ENCODE measurements at regions not wholly inside any gene's neighbourhood (a gene's known extent, or its start where the extent isn't known, plus 50 kb on each side); places are given as distances from the start of the nearest gene placed in this dataset.
"Not testable (repeated sequence)": the region's sequence is repeated elsewhere in the genome, so short reads cannot be mapped to it uniquely, and the experiment has no call there.

DNA sequence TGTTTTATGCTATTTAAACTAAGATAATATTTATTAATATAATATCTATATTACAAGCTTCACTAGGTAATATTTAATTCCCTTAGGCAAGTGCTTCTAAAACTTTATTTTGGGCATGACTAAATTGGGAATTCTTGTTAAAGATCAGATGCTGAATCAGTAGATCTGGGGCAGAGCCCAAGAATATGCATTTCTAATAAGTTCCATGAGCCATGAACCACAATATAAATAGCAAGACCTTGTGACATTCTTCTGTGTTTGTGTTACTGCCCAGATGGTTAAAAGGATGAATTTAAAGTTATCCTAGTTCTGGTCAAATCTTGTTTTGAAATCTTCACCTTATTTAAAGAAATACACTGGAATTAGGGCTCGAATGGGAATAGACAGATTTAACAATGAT is 258.4 kb upstream of the CACNA2D1 start:
- no peak for DNase-seq (ENCODE audit: low read depth)

DNA sequence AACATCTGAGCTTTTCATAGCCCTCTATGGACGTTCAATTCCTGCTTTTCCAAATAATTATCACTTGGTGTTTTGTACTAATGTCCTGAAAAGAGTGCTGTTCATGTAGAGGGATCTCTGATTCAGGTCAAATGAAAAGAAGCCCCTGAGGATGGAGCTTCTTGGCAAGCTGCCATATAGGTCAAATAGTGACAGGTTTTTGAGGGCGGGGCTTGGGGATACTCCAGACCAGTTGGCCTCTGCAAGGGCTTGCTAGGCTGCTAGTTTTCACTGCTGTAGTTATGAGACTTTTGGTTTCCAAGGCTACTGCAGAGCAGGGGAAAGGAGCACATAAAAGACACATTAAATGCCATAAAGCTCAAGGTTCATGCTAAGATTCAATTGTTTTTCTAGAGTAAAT is 257.2 kb upstream of the CACNA2D1 start:
- no peak for DNase-seq (ENCODE audit: low read depth)

DNA sequence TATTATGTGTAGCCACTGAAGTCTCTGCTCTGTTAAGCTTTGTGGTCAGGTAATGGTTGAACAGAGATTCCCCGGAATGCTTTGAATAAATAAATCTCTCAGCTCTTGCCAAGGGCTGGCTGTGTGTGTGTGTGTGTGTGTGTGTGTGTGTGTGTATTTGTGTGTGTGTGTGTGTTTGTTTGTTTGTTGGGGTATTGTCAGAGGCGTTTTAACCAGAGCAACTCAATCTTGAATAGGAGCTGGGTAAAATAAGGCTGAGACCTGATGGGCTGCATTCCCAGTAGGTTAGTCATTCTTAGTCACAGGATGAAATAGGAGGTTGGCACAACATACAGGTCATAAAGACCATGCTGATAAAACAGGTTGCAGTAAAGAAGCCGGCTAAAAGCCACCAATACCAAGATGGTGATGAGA is 256.2 kb upstream of the CACNA2D1 start:
- DNase-seq (ENCODE audit: low read depth), result no peak

DNA sequence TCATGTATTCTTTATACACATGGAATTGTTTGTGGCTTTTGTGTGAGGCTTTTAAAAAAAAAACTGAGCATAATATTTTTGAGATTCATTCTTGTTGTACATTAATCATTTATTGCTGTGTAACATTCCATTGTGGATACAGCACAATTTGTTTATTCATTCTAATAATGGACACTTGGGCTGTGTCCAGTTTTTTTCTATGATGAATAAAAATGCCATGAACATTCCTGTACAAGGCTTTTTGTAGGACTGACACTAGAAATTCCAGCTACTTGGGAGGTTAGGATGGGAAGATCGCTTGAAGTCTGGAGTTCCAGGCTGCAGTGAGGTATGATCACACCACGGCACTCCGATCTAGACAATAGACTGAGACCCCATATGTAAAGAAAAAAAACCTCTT is 254.3 kb upstream of the CACNA2D1 start:
- no peak for DNase-seq (ENCODE audit: low read depth)

DNA sequence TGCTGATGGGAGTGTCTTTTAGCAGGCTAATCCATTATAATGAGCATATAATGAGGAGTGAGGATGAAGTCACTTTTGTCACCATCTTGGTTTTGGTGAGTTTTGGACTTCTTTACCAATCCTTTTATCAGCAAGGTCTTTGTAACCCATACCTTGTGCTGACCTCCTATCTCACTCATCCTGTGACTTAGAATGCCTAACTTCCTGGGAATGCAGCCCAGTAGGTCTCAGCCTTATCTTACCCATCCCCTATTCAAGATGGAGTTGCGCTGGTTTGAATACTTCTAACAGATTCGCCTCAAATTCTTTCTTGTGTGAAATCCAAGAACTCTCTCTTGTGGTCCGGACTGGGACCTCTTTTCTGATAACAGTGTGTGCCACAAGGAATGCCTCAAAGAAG is 253.1 kb upstream of the CACNA2D1 start:
- no peak for DNase-seq (ENCODE audit: low read depth)

DNA sequence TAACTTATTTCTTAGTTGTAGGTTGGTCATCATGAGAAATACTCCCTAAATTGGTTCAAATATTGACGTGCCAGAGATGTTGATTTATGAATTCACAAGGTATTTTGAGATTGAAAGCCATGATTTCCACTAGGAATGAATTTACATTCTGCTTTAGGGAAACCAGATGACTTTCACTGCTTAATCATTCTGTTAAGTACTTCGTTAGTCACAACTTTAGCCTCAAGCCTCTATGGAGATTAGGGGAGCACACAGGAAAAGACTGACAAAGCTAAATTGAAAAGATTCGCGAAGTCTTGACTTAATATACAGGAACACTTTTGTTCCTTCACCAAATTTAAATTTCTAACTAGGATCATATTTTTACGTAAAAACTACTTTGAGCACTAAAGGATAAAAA is 250.4 kb upstream of the CACNA2D1 start:
- DNase-seq (ENCODE audit: low read depth), result no peak

DNA sequence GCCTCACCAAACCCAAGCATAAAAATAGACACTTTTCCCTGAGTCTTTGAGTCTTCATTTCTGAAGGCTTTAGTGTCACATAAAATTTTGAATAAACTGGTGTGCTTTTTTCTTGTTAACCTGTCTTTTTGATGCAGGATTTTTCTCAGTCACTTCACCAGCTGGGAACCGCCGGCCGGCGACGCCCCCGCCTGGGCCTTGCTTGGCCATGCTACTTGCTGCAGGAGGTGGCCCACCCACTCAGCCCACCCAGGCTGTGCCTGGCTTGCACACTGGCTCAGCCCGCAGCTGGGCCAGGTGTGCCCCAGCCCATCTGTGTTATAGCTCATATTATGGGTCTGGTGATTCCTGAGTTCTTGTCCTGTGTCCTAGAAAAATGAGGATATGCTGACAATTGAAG is 247.4 kb upstream of the CACNA2D1 start:
- no peak for DNase-seq (ENCODE audit: low read depth)

DNA sequence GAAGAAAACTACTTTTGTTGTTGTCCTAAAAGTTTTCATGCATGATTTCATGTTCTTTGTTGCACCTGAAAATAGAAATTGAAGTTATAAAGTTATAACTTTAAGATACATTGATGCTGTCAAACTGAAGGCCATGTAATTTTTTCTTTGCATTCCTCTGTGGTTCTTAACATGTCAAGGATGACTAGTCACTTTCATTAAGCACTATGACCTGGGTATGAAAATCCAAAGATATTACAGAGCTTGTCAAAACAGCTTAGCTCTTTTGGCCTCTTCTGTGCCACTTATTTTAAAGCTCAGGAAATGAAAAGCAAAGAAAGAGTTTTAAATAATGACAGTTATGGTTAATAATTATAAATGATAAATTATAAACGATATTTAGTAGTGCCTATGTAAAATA is 241.6 kb upstream of the CACNA2D1 start:
- DNase-seq (ENCODE audit: low read depth), result no peak

DNA sequence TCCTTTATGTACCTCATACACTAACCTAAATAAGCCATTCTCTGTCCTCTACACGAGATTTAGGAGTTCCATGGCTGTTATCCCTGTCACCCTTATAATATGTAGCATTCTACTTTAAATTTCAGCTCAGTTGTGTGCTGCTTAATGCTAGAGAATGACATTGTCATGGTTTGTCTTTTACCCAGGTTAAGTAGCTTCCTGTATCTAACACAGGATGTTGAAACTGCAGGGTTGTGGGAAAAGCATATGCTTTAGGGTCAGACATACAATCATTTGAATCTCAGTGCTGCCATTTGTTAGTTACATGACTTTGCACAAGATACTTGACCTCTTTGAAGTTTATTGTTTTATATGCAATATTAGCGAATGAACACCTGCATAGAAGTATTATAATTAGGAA is 235.1 kb upstream of the CACNA2D1 start:
- no peak for DNase-seq (ENCODE audit: low read depth)

DNA sequence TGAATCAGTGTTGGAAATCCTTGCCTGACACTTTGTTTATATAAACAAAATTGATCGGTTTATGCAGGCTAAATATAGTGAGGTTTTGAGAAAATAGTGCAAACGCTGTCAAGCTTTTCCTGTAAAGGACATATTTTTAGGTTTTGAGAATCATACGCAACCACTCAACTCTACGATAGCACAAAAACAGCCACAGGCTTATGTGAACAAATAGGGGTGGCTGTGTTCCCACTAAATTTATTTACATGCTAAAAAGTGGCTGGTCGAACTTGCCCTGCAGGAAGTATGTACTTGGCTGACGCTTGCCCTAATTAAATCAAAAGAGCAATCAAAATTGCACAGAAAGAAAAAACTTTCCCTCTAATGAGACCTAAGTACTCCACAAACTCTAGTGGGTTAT is 234.7 kb upstream of the CACNA2D1 start:
- DNase-seq (ENCODE audit: low read depth), result no peak

DNA sequence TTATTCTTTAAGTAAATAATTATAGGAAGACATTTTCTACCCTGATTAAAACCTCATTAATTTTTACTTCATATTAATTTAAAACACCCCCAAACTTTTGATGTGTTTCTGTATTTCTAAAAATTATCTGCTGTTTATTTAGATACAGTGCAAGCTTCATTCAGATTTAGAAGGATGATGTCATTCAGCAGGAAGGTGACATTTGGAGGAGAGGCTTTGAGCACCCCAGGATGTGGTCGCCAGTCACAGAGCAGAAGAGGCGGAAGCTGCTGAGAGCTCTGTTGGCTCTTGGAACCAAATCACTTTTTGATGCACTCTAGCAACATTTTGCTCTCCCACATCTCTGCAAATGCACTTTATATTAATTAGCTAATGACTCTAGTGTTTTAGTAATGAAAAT is 233.9 kb upstream of the CACNA2D1 start:
- peak; percentile 1 for DNase-seq (ENCODE audit: low read depth)

DNA sequence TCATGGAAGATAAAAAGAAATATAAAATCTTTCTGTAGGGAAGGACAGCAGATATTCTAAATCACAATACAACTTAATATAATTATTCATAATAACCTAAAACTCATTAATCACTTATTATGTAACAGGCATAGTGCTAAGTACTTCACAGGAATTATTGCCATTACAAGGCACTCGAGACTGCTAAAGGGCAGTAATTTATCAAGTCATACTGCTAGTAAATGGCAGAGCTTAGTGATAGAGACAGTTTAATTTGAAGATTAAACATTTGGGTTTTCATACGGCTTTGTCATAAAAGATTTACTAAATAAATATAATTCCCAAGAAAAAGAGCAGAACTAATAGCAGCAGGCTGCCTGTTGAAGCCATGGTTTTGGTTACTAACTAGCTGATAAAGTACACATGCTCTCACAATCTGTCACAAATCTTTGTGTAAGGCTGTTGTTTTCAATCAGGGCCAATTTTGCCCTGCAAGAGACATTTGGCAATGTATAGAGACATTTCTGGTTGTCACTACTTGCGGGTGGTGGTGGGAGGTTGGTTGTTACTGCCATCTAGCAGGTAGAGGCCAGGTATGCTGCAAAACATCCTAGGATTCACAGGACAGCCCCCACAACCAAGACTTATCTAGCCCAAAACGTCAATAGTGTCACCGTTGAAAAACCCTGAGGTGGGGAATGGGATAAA is 233.3 kb upstream of the CACNA2D1 start:
- DNase-seq (ENCODE audit: low read depth), result no peak

DNA sequence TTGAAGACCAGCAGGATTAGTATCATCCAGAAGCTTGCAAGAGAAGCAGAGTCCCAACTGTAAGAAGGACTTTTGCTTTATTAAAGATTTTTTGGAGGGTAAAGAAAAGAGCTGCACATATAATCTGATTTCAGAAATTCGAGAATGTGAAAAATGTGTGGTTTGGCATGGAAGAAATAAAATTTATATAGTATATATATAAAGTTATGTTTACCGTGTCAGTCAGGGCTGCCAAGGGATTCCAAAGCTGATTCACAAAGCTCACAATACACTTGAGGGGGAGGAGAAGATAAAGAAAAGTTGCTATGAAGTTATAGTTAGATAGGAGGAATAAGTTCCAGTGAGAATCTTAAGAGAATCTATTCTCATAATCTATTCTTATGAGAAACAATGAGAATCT is 231.8 kb upstream of the CACNA2D1 start:
- no peak for DNase-seq (ENCODE audit: low read depth)

DNA sequence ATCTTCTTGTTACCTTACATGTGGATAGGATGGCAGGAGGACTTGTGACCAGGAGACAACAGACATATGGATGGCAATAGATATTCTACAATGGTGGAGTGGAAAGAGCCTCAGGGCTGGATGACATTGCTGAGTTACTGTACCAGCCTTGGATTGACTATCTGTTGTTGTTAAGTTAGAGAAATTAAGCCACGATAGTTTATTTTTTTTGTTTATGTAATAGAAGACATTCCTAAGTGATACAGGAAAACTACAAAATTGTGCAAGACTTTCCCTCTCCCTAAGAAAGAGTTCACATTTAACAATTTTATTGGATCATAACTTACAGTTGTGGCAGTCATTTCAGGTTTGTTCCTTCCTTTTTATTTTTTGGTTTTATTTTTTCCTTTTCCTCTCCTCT is 230.7 kb upstream of the CACNA2D1 start:
- DNase-seq (ENCODE audit: low read depth), result no peak

DNA sequence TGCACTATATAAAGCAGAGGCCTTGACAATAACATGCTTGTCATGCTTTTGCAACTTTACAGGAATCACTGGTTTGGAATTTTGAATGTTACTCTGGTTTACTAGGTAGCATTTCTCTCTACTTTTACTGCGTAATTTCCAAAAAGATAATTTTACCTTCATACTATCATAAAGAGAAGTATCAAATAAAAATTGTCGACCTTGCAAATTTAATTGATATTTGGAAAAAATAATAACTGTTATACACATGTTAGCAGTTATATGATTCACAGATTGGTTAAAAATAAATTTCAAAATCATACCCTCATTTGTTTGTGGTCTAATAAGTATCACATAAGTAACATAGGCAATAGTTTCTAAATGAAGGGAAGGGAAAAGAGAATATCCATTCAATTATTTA is 228.5 kb upstream of the CACNA2D1 start:
- no peak for DNase-seq (ENCODE audit: low read depth)

DNA sequence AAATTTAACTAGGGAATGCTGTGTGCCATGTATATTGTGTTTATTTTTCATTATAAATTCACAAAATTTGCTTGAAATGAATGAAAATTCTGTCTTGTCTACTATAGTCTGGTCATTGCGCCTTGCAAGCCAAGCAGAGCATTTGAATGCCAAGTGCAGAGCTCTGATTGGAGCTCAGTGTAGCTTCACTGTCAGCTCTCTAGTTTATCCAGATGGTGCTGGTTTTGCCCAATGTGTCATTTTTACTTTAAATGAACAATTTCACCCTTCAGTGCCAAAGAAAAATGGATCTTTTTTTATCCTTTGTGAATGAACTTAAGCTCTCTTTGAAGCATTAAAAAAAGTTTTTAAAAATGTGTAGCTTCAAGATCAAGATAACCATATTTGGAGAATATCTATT is 225.6 kb upstream of the CACNA2D1 start:
- no peak for DNase-seq (ENCODE audit: low read depth)

DNA sequence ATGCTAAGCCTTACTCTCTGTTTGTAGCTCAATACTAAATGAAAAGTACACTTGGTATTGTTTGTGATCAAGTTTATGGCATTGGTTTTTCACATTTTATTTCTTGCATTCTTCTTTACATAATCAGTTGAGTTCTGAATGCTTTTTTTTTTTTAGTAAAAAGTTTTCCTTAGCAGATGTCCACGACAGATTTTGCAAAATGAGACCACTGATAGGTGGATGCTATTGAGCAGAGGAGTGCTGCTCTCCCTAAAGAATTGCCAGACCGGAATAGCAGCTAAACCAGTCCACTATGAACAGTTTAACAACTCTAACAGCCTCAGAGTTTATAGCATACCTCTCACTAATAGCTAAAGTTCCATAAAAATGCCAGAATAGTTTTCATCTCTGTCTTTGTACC is 225.1 kb upstream of the CACNA2D1 start:
- no peak for DNase-seq (ENCODE audit: low read depth)

DNA sequence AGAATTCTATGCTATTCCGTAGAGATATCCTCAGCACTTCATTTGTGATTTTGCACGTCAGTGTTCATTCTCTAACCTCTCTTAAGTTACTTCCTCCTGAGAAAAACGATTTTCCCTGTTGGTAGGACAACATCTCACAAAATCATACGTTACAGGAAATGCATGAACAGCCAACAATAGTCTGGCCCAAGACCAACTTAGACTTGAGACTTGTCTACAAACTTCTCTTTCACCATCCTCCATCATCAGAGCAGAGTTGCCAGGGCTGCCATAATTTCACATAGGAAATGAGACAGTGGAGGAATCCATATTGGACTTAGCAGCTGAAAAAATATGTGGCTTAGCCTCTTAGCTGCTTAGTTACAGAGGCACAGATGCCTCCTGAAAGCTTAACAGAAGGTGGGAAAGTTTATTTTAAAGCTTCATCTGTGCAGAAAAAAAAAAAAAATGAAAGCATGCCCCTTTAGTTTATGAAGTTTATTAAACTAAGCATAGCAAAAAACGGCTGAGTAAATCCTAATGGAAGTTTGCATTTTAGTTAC is 222.5 kb upstream of the CACNA2D1 start:
- no peak for DNase-seq (ENCODE audit: low read depth)

DNA sequence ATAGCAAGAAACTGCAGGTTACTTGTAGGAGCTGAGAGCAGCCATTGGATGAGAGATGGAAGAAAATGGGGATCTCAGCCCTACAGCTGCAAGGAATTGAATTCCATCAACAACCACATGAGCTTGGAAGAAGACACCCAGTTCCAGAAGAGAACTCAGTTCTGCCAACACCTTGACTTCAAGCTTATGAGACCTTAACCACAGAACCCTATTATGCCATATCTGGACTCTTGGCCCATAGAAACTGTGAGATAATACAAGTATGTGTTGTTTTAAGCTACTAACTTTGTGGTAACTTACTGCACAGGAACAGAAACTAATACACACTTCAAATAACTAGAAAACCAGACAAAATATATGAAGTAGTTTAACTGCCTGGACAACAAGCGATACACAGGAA is 212.4 kb upstream of the CACNA2D1 start:
- DNase-seq (ENCODE audit: low read depth), result no peak

DNA sequence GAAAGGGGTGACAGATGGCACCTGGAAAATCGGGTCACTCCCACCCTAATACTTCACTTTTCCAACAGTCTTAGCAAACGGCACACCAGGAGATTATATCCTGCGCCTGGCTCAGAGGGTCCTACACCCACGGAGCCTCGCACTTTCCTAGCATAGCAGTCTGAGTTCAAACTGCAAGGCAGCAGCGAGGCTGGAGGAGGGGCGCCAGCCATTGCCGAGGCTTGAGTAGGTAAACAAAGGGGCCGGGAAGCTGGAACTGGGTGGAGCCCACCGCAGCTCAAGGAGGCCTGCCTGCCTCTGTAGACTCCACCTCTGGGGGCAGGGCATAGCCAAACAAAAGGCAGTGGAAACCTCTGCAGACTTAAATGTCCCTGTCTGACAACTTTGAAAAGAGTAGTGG is 206.5 kb upstream of the CACNA2D1 start:
- not testable (repeated sequence) for DNase-seq (ENCODE audit: low read depth)

DNA sequence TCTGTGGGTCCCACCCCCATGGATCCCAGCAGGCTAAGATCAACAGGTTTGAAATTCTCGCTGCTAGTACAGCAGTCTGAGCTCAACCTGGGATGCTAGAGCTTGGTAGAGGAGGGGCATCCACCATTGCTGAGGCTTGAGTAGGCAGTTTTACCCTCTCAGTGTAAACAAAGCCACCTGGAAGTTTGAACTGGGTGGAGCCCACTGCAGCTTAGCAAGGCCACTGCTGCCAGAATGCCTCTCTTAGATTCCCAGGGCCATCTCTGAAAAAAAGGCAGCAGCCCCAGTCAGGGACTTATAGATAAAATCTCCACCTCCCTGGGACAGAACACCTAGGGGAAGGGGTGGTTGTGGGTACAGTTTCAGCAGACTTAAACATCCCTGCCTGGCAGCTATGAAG is 190.0 kb upstream of the CACNA2D1 start:
- DNase-seq (ENCODE audit: low read depth), result no peak

DNA sequence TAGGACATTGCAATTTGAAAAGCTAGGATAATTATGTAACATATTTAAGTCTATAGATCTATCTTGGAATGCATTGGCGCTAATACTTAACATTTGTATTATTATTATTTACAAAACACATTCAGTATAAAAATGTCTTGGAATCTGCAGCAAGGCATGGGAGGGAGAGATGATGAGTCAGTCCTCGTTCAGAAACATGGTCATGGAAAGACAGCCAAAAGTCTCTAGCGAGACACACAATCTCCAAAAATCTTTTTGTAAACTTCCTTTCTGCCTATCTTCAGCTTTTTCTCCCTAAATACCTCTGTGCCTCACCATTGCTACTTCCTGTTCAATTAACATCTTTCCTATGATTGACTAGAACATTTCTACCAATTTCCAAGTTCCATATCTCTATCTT is 188.4 kb upstream of the CACNA2D1 start:
- no peak for DNase-seq (ENCODE audit: low read depth)

DNA sequence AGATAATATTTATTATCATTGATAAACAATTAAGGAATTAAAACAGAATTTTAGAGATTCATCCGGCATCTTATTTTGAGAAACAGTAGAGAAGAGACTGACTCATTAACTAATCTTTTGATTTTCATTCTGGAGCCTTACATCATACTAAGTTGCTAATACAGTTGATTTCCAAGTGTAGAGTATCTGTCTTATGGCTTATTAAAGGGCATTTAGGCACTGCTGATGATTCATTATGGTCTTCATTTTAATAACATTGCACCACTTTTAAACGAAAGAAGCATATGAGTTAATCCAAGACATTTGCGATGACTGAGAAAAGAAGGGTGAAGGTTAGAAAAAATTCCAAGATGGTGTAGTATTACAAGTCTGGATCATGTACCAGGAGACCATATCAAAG is 186.0 kb upstream of the CACNA2D1 start:
- no peak for DNase-seq (ENCODE audit: low read depth)

DNA sequence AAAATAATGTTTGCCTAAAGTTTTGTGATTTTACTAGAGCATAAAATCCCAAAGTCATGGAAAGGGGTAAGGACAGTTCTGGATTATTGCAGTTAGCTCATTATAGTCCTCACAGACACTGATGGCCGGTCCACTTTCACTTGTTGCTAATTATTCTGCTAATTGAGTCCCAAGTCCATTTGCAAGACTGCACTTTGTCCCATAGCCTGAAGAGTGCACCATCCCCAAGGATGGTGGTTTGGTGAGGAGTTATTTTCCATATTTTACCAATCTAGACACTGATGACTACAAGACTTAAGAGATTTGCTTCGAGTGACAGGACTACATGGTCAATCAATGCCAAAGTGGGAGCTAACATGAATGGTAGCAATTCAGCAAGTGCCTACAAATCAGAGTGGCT is 181.8 kb upstream of the CACNA2D1 start:
- no peak for DNase-seq (ENCODE audit: low read depth)

DNA sequence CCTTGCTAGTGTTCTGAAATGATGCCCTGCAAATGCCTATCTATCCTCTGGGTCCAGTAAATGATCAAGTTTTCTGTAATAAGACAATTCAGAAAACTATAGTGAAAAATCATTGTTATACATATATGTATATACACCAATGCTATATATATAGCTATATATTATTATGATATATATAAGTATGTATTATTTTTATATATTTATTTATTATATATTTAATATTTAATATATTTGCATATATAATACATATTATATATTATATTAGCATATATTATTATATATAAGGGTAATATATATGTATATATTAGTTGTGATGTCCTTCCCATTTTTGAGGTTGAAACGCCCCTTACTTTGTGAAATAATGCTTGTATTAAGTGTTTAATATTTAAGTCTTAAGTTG is 181.4 kb upstream of the CACNA2D1 start:
- DNase-seq (ENCODE audit: low read depth), result no peak

Data from stimulated activated CD8-positive, alpha-beta memory T cell treated with anti-CD3 and anti-CD28 coated beads, Interleukin-15, amount 100 ng/mL, for 1 hour (primary cell).